HCT116 (cell line): ENCODE measurements at regions not wholly inside any gene's neighbourhood (a gene's known extent, or its start where the extent isn't known, plus 50 kb on each side); places are given as distances from the start of the nearest gene placed in this dataset.

Source experiments
- ATAC-seq: fragments of 200-7000 bp; cut with Tn5 transposase; 2 replicates; pipeline ENCODE4 v1.9.1; 2020; ENCODE audit warnings: mild to moderate bottlenecking, moderate library complexity
- BruUV-seq: library from RNA; stranded (reverse); fragments of 400-500 nt; replicated peaks from 2 replicates; lab custom pipeline; 2021; lab: Mats Ljungman, UMichigan
- CTCF ChIA-PET: fragments of 300-600 bp; sonication (Branson Sonifier 250); formaldehyde crosslinking; loops from one replicate; lab custom pipeline; 2021; ENCODE audit warnings: antibody characterized with exemption; lab: Charles Lee
- POLR2A ChIA-PET: fragments of 300-600, 350-600 bp; sonication (Branson Sonifier 250); formaldehyde crosslinking; loops from one replicate; lab custom pipeline; 2021; ENCODE audit warnings: antibody characterized with exemption; lab: Charles Lee
- RAD21 ChIA-PET, 2 experiments: fragments of 300-600 bp; sonication (Branson Sonifier 250); formaldehyde crosslinking; loops; one replicate each; lab custom pipeline; 2023; ENCODE audit warnings: low total read pairs in 2 of 2; ENCODE audit not compliant: uncharacterized antibody in 2 of 2, unreplicated experiment in 2 of 2, low non-redundant PET in 1 of 2; lab: Charles Lee
- DNase-seq: peaks from one replicate; pipeline ENCODE4 v3.0.0-alpha.2; 2010; ENCODE audit warnings: low read depth, low spot score
- H2AFZ ChIP-seq: fragments of 200-600 bp; shearing (Covaris generic), sonication (generic); 2 replicates; pipeline ENCODE4 v1.6.1; 2017; ENCODE audit warnings: low read depth, mixed run types, mixed read lengths, antibody characterized with exemption, low read length; ENCODE audit not compliant: poor library complexity, severe bottlenecking
- H3K27ac ChIP-seq: 2 replicates; pipeline ENCODE4 v1.5.1; 2012; ENCODE audit warnings: low read depth, low read length
- H3K27me3 ChIP-seq: fragments of 200-600 bp; sonication (generic); 2 replicates; pipeline ENCODE4 v1.6.1; 2016; ENCODE audit warnings: mixed run types, low read length, mixed read lengths; ENCODE audit not compliant: insufficient read depth
- H3K36me3 ChIP-seq, 2 experiments: fragments of 200-500 bp in 1 of 2; fragments of 200-600 bp in 1 of 2; sonication (Bioruptor generic) in 1 of 2; sonication (generic) in 1 of 2; 2 replicates each; pipeline versions ENCODE4 v1.5.1 to v1.6.1; 2014 to 2016; ENCODE audit warnings: low read length in 2 of 2, inconsistent platforms in 1 of 2, mixed read lengths in 1 of 2, mixed run types in 1 of 2; ENCODE audit not compliant: insufficient read depth in 2 of 2, control insufficient read depth in 1 of 2
- H3K4me1 ChIP-seq, 2 experiments: fragments of 200-600 bp in 1 of 2; sonication (generic) in 1 of 2; 2 replicates each; pipeline versions ENCODE4 v1.5.1 to v1.6.1; 2012 to 2017; ENCODE audit warnings: low read length in 2 of 2, inconsistent platforms in 1 of 2, mild to moderate bottlenecking in 1 of 2, mixed read lengths in 1 of 2, mixed run types in 1 of 2, moderate library complexity in 1 of 2; ENCODE audit not compliant: insufficient read depth in 2 of 2, control insufficient read depth in 1 of 2
- H3K4me2 ChIP-seq: fragments of 200-600 bp; sonication (generic); 2 replicates; pipeline ENCODE4 v1.6.1; 2017; ENCODE audit warnings: mixed run types, low read length, mixed read lengths
- H3K4me3 ChIP-seq, 2 experiments: fragments of 200-600 bp in 1 of 2; sonication (generic) in 1 of 2; replicated peaks in 1 of 2; 2 replicates each; pipeline ENCODE4 v1.5.1; 2011 to 2016; ENCODE audit warnings: low read length in 2 of 2, control low read depth in 1 of 2, low read depth in 1 of 2, mild to moderate bottlenecking in 1 of 2, mixed read lengths in 1 of 2, mixed run types in 1 of 2
- H3K79me2 ChIP-seq: fragments of 200-600 bp; sonication (generic); 2 replicates; pipeline ENCODE4 v1.6.1; 2017; ENCODE audit warnings: mild to moderate bottlenecking, mixed run types, low read length, moderate library complexity, mixed read lengths; ENCODE audit not compliant: insufficient read depth
- H3K9ac ChIP-seq: fragments of 200-600 bp; sonication (generic); 2 replicates; pipeline ENCODE4 v1.6.1; 2016; ENCODE audit warnings: low read length, mixed read lengths
- H3K9me2 ChIP-seq: fragments of 200-600 bp; sonication (generic), shearing (Covaris generic); 2 replicates; pipeline ENCODE4 v1.6.1; 2017; ENCODE audit warnings: mixed run types, mild to moderate bottlenecking, moderate library complexity; ENCODE audit not compliant: insufficient read depth
- H3K9me3 ChIP-seq, 2 experiments: fragments of 200-500 bp in 1 of 2; fragments of 200-600 bp in 1 of 2; sonication (Bioruptor generic) in 1 of 2; sonication (generic) in 1 of 2; 2 replicates each; pipeline ENCODE4 v1.6.1; 2014 to 2017; ENCODE audit warnings: low read length in 2 of 2, mixed read lengths in 2 of 2, inconsistent platforms in 1 of 2, low read depth in 1 of 2, mild to moderate bottlenecking in 1 of 2, mixed run types in 1 of 2, moderate library complexity in 1 of 2; ENCODE audit not compliant: control insufficient read depth in 1 of 2, insufficient read depth in 1 of 2
- H4K20me1 ChIP-seq: fragments of 200-600 bp; sonication (generic), shearing (Covaris generic); 2 replicates; pipeline ENCODE4 v1.6.1; 2017; ENCODE audit warnings: mixed run types, mild to moderate bottlenecking, moderate library complexity; ENCODE audit not compliant: insufficient read depth
- CBX3 ChIP-seq: IDR thresholded peaks from 2 replicates; pipeline ENCODE4 v1.6.1; 2012; ENCODE audit warnings: low read depth
- EZH2phosphoT487 ChIP-seq: fragments of 200-600 bp; IDR thresholded peaks from 2 replicates; pipeline ENCODE4 v1.6.1; 2018; ENCODE audit warnings: antibody characterized with exemption, borderline replicate concordance
- FOSL1 ChIP-seq: IDR thresholded peaks from 2 replicates; pipeline ENCODE4 v1.6.1; 2012; ENCODE audit warnings: low read depth
- JUND ChIP-seq: IDR thresholded peaks from 2 replicates; pipeline ENCODE4 v1.6.1; 2012
- POLR2A ChIP-seq: IDR thresholded peaks from 2 replicates; pipeline ENCODE4 v1.7.0; 2011; ENCODE audit warnings: borderline replicate concordance; ENCODE audit not compliant: insufficient read depth, insufficient read length; ENCODE audit errors: extremely low read depth
- POLR2AphosphoS5 ChIP-seq: IDR thresholded peaks from 2 replicates; pipeline ENCODE4 v1.6.1; 2011; ENCODE audit warnings: mild to moderate bottlenecking, low read depth, low read length, moderate library complexity
- RAD21 ChIP-seq: IDR thresholded peaks from 2 replicates; pipeline ENCODE4 v1.6.1; 2012; ENCODE audit warnings: low read depth, mild to moderate bottlenecking
- SIN3A ChIP-seq: IDR thresholded peaks from 2 replicates; pipeline ENCODE4 v1.6.1; 2012; ENCODE audit warnings: low read depth
- ZFX ChIP-seq: fragments of 450-650 bp; IDR thresholded peaks from 2 replicates; pipeline ENCODE4 v1.6.1; 2017
- ZNF274 ChIP-seq: fragments of 200-500 bp; sonication (Bioruptor generic); IDR thresholded peaks from 2 replicates; pipeline ENCODE4 v1.6.1; 2014; ENCODE audit warnings: mild to moderate bottlenecking, low read depth, low read length, inconsistent platforms
- intact Hi-C: fragments of 100-400 bp; cut with micrococcal nuclease; formaldehyde crosslinking; loops from 2 replicates; pipeline ENCODE4 v1.10.0; 2022
- TF ChIP-seq, protein P1 (sequence below): IDR thresholded peaks from 2 replicates; pipeline ENCODE4 v1.6.1; 2012

DNA sequence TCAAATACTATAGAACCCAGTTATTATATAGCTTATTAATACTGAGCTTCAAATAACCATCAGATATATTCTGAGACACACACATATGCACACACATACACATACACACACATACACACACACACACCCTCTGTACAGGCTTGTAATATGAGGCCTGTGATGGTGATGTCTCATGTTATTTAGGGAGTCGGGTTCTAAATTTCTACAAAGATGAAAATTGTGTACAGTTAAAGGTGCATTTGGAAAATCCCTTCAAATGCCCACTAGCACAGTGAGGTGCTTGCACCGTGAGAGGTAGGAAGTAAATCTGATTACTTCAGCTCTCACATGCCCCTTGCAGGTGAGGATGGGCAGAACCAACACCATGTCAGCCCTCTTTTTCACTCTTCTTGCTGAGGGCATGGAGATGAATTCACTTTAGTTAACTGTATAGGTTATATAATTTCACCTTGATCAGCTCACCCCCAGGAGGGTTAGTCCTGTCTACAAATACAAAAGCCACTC, 294.5 kb upstream of the PROK2 start:
- no peak for TF ChIP-seq EZH2phosphoT487
- TF ChIP-seq POLR2A = no peak
- TF ChIP-seq CBX3 = no peak
- no peak for TF ChIP-seq ZNF274
- POLR2A ChIA-PET = no interaction called here
- CTCF ChIA-PET = no interaction called here
- BruUV-seq = no TSS peak
- Histone ChIP-seq H3K9ac (no peak overlapping the region), H3K9me3 (0 out of 4 replicates have a peak, but pooled peaks cover 0 to 4% of the 10 kb centered on the region in 2 experiments), H3K79me2 (no peaks in the 10 kb centered on the region), H3K9me2 (no peaks in the 10 kb centered on the region), H3K36me3 (no peaks in the 10 kb centered on the region), H3K27ac (no peak overlapping the region), H3K4me2 (no peak overlapping the region), H3K27me3 (no peaks in the 10 kb centered on the region), H2AFZ (no peak overlapping the region), H3K4me3 (no peak overlapping the region), H4K20me1 (no peaks in the 10 kb centered on the region), H3K4me1 (no peaks in the 10 kb centered on the region)
- ATAC-seq = no peak
- no peak for DNase-seq
- RAD21 ChIA-PET = no interaction called here
- intact Hi-C loops = no loop called here

DNA sequence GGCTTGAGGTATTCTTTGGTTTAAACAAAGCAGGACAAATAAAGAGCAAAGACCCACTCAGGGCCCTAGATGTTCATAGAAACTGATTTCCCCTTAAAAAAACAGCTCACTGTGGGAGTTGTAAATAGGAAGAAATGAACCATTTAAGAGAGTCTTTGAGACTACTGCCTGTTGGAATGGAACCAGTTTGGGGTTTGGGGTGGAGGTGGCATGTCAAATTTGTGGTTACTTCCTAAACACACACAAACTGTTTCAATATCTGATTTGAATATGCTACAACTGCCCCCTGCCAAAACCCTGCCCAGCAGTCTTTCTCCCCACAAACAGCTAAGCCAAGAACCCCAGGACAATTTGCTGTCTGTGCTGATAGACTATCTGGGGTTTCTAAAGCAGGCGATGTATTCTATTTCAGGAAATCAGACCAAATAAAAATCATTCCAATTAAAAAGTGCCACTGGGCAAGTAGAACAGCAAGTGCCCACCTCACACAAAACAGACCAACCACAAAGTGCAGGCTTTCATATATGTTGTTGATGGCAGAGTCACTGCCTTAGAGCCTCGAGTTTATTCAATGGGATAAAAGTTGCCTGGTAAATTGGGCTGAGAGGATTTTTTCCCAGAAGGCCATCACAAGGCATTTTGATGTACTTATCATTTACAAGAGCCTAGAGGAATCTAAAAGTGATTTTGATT, 293.9 kb upstream of the PROK2 start:
- ChIA-PET CTCF (no interaction called here), POLR2A (no interaction called here), RAD21 (no interaction called here)
- H3K4me3 ChIP-seq = no peak overlapping the region
- H3K4me1 ChIP-seq = no peaks in the 10 kb centered on the region
- H3K79me2 ChIP-seq = no peaks in the 10 kb centered on the region
- H3K9me2 ChIP-seq = no peaks in the 10 kb centered on the region
- H3K27ac ChIP-seq = no peak overlapping the region
- BruUV-seq = no TSS peak
- no peaks in the 10 kb centered on the region for H3K36me3 ChIP-seq
- no peak overlapping the region for H3K4me2 ChIP-seq
- H4K20me1 ChIP-seq = no peaks in the 10 kb centered on the region
- 0 out of 2 replicates have a peak, but pooled peaks cover under 1% of the 10 kb centered on the region for H3K27me3 ChIP-seq
- no peak overlapping the region for H3K9ac ChIP-seq
- ATAC-seq (no peak), DNase-seq (no peak)
- intact Hi-C loops = no loop called here
- no peak overlapping the region for H2AFZ ChIP-seq
- 0 out of 4 replicates have a peak, but pooled peaks cover 0 to 4% of the 10 kb centered on the region in 2 experiments for H3K9me3 ChIP-seq
- TF ChIP-seq ZNF274 (no peak), FOSL1 (no peak), POLR2AphosphoS5 (no peak), EZH2phosphoT487 (no peak), RAD21 (no peak), JUND (no peak), SIN3A (no peak), ZFX (no peak)
- TF ChIP-seq, protein P1, sequence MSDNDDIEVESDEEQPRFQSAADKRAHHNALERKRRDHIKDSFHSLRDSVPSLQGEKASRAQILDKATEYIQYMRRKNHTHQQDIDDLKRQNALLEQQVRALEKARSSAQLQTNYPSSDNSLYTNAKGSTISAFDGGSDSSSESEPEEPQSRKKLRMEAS = no peak
- TF ChIP-seq, all 23 proteins: peak for 0
